ENCODE measurements at regions not wholly inside any gene's neighbourhood (a gene's known extent, or its start where the extent isn't known, plus 50 kb on each side); places are given as distances from the start of the nearest gene placed in this dataset.

DNA sequence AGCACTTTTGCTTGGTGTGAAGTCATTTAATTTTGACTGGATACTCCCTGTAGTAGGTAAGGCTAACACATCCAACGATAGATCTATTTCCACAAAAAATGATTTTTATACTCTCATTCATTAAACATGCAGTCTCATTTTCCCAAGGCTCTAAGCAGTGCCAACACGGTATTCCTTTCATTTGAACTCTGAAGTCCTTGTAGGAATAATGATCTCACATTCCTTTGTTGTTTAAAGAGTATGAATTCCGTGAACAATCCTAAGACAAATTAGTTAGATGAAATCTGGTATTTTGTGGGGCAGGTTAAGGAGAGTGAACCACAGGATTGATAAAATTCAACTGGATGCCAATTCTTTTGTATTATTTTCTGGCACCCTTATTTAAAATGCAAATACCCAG lies 66.6 kb downstream of the LACC1 start:
- no peak for TF ChIP-seq POLR2AphosphoS5 (IDR thresholded peaks at IDR 0.05; ENCODE audit: low read depth, low read length)
- TF ChIP-seq, protein P1, sequence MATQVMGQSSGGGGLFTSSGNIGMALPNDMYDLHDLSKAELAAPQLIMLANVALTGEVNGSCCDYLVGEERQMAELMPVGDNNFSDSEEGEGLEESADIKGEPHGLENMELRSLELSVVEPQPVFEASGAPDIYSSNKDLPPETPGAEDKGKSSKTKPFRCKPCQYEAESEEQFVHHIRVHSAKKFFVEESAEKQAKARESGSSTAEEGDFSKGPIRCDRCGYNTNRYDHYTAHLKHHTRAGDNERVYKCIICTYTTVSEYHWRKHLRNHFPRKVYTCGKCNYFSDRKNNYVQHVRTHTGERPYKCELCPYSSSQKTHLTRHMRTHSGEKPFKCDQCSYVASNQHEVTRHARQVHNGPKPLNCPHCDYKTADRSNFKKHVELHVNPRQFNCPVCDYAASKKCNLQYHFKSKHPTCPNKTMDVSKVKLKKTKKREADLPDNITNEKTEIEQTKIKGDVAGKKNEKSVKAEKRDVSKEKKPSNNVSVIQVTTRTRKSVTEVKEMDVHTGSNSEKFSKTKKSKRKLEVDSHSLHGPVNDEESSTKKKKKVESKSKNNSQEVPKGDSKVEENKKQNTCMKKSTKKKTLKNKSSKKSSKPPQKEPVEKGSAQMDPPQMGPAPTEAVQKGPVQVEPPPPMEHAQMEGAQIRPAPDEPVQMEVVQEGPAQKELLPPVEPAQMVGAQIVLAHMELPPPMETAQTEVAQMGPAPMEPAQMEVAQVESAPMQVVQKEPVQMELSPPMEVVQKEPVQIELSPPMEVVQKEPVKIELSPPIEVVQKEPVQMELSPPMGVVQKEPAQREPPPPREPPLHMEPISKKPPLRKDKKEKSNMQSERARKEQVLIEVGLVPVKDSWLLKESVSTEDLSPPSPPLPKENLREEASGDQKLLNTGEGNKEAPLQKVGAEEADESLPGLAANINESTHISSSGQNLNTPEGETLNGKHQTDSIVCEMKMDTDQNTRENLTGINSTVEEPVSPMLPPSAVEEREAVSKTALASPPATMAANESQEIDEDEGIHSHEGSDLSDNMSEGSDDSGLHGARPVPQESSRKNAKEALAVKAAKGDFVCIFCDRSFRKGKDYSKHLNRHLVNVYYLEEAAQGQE (IDR thresholded peaks at IDR 0.05; ENCODE audit: insufficient read depth in 1 of 2, low read depth in 2 of 2, low read length in 2 of 2) = no peak
- no peak for TF ChIP-seq SIN3A (IDR thresholded peaks at IDR 0.05; ENCODE audit: borderline replicate concordance, insufficient read depth, low read length)
- no peak for TF ChIP-seq FOXP2 (optimal IDR thresholded peaks at IDR 0.05; ENCODE audit: borderline replicate concordance, extremely low read depth, extremely low read length, insufficient read depth)
- no peak for TF ChIP-seq TAF1 (IDR thresholded peaks at IDR 0.05; ENCODE audit: borderline replicate concordance, insufficient read depth, low read length)

DNA sequence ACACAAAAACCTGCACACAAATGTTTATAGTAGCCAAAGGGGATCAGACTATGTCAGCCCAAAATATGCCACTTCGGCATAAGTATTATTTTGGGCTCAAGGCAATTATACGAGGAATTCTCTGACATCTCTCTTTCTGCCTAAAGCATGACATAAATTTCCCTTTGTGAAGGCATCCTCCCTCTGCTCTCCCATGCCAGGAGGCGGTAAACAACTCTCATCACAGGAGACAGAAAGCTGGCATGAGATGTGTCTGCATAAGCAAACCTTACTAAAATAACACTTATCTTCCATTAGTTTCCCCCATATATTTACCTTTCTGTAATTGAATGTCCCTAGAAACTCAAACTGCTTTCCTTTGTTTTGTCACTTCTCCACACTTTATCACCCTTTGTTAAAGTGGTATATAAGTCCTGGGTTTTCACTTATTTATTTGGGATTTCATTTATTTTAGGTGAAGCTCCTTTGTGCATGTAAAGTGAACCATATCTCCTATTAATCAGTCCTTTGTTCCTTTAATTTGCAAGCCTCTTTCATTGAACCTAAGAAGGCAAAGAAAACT lies 68.3 kb downstream of the LACC1 start:
- TF ChIP-seq, protein P1 (IDR thresholded peaks at IDR 0.05; ENCODE audit: insufficient read depth in 1 of 2, low read depth in 2 of 2, low read length in 2 of 2) = no peak
- no peak for TF ChIP-seq SIN3A (IDR thresholded peaks at IDR 0.05; ENCODE audit: borderline replicate concordance, insufficient read depth, low read length)
- no peak for TF ChIP-seq FOXP2 (optimal IDR thresholded peaks at IDR 0.05; ENCODE audit: borderline replicate concordance, extremely low read depth, extremely low read length, insufficient read depth)

DNA sequence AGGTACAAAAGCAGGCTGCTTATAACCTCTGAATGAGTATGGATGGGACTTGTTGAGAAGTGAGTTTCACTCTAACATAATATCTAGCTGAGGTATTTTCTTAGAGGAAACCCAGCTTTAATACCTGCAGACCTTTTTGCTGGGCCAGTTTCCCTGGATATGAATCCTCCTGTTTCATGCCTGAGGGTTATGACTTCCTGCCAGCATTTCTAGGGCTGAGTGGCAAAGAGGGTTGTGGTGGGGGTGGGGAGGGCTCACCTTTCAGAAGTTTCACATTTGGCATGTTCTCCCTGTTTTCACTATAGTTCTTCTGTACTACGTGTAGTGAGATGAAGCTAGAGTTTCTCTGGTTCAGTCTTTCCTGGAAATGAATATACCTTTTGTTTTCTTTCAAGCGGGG lies 73.7 kb downstream of the LACC1 start:
- TF ChIP-seq TAF1 (IDR thresholded peaks at IDR 0.05; ENCODE audit: borderline replicate concordance, insufficient read depth, low read length) = no peak
- no peak for TF ChIP-seq POLR2AphosphoS5 (IDR thresholded peaks at IDR 0.05; ENCODE audit: low read depth, low read length)
- no peak for TF ChIP-seq SIN3A (IDR thresholded peaks at IDR 0.05; ENCODE audit: borderline replicate concordance, insufficient read depth, low read length)
- TF ChIP-seq FOXP2 (optimal IDR thresholded peaks at IDR 0.05; ENCODE audit: borderline replicate concordance, extremely low read depth, extremely low read length, insufficient read depth) = no peak
- TF ChIP-seq, protein P1 (IDR thresholded peaks at IDR 0.05; ENCODE audit: insufficient read depth in 1 of 2, low read depth in 2 of 2, low read length in 2 of 2) = no peak

DNA sequence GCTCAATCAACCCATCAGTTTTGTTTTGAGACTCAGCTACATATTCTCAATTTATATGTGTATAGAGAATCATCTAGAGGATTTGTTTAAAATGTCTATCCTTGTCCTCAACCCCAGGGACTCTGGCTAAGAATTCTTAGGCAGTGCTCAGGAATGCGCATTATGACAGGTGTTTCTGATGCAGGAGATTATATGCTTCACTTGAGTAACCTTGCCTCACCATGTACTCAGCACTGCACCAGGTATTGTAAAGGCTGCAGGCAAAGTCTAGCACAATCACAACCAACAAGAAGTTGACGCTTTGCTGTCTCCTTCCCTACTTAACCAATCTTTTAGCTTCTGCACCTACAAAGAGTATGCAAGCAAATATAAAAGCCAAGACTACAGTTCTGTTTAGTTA lies 79.6 kb downstream of the LACC1 start:
- TF ChIP-seq SIN3A (IDR thresholded peaks at IDR 0.05; ENCODE audit: borderline replicate concordance, insufficient read depth, low read length) (no peak), POLR2AphosphoS5 (IDR thresholded peaks at IDR 0.05; ENCODE audit: low read depth, low read length) (no peak), FOXP2 (optimal IDR thresholded peaks at IDR 0.05; ENCODE audit: borderline replicate concordance, extremely low read depth, extremely low read length, insufficient read depth) (no peak), TAF1 (IDR thresholded peaks at IDR 0.05; ENCODE audit: borderline replicate concordance, insufficient read depth, low read length) (no peak)
- TF ChIP-seq, protein P1 (IDR thresholded peaks at IDR 0.05; ENCODE audit: insufficient read depth in 1 of 2, low read depth in 2 of 2, low read length in 2 of 2) = no peak

DNA sequence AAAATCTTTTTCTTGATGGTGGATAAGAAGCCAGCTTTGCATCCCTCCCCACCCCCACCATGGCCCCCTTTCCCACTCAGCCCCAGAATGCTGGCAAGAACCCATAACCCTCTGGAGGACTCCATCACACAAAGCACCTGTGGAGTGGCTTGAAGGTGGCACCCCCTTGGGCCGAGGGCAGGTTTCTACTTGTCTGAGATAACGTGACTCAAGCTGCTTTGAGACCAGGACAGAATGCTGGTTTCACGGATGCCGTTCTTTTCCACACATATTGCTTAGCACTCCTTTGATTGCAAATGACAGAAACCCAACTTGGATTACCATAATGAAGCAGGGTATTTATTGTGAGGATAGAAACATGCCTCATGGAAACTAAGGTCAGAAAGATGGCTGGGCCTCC lies 82.2 kb downstream of the LACC1 start:
- TF ChIP-seq POLR2AphosphoS5 (IDR thresholded peaks at IDR 0.05; ENCODE audit: low read depth, low read length) (no peak), SIN3A (IDR thresholded peaks at IDR 0.05; ENCODE audit: borderline replicate concordance, insufficient read depth, low read length) (no peak), TAF1 (IDR thresholded peaks at IDR 0.05; ENCODE audit: borderline replicate concordance, insufficient read depth, low read length) (no peak), FOXP2 (optimal IDR thresholded peaks at IDR 0.05; ENCODE audit: borderline replicate concordance, extremely low read depth, extremely low read length, insufficient read depth) (no peak)
- TF ChIP-seq, protein P1 (IDR thresholded peaks at IDR 0.05; ENCODE audit: insufficient read depth in 1 of 2, low read depth in 2 of 2, low read length in 2 of 2) = no peak

All from PFSK-1 (cell line).